NB4 (cell line): ENCODE measurements at regions not wholly inside any gene's neighbourhood (a gene's known extent, or its start where the extent isn't known, plus 50 kb on each side); places are given as distances from the start of the nearest gene placed in this dataset.

ENCODE experiments used
- CTCF ChIP-seq: IDR thresholded peaks from one replicate; pipeline ENCODE4 v1.5.1; 2012; ENCODE audit warnings: low read depth, low read length
- MYC ChIP-seq: IDR thresholded peaks from 2 replicates; pipeline ENCODE4 v1.6.1; 2011; ENCODE audit warnings: low read depth, low read length
- POLR2A ChIP-seq: IDR thresholded peaks from 2 replicates; pipeline ENCODE4 v1.6.1; 2011; ENCODE audit warnings: mild to moderate bottlenecking; ENCODE audit not compliant: insufficient read length; ENCODE audit errors: extremely low read depth

- TF ChIP-seq CTCF, result no peak
- no peak for TF ChIP-seq POLR2A
- no peak for TF ChIP-seq MYC
These were observed 487.7 kb upstream of the AUTS2 start for GRCh38 chr7:69110450-69111050.
